SK-N-SH (cell line): ENCODE measurements at regions not wholly inside any gene's neighbourhood (a gene's known extent, or its start where the extent isn't known, plus 50 kb on each side); places are given as distances from the start of the nearest gene placed in this dataset.
A peak's percentile ranks its signal among the peaks of the same experiment; 100 is the strongest.

Source experiments
- CTCF ChIA-PET: fragments of 300-600, 350-600 bp; formaldehyde crosslinking; extraction: SDS; loops from one replicate; lab custom pipeline; 2021; lab: Yijun Ruan, JAX
- POLR2A ChIA-PET: fragments of 350-600 bp; sonication (Branson Sonifier 250); formaldehyde crosslinking; extraction: SDS; loops from one replicate; lab custom pipeline; 2020; ENCODE audit warnings: antibody characterized with exemption, inconsistent platforms; lab: Yijun Ruan, JAX
- DNase-seq: peaks from one replicate; pipeline ENCODE4 v3.0.0; 2012
- H2AFZ ChIP-seq: fragments of 200-600 bp; sonication (generic); 2 replicates; pipeline ENCODE4 v1.8.1; 2016; ENCODE audit warnings: antibody characterized with exemption, mild to moderate bottlenecking, low read depth
- H3F3A ChIP-seq: fragments of 200-600 bp; sonication (generic); replicated peaks from 2 replicates; pipeline ENCODE3; 2016; ENCODE audit warnings: antibody characterized with exemption, mild to moderate bottlenecking; ENCODE audit not compliant: insufficient read depth
- H3K27ac ChIP-seq, 2 experiments: fragments of 200-500 bp in 1 of 2; fragments of 200-600 bp in 1 of 2; sonication (Bioruptor generic) in 1 of 2; sonication (generic), shearing (Covaris generic) in 1 of 2; 2 replicates each; pipeline versions ENCODE4 v1.5.1 to v1.6.1; 2014 to 2016; ENCODE audit warnings: low read depth in 2 of 2, inconsistent platforms in 1 of 2, low read length in 1 of 2, mild to moderate bottlenecking in 1 of 2, mixed read lengths in 1 of 2
- H3K27me3 ChIP-seq: fragments of 200-600 bp; sonication (generic), shearing (Covaris generic); 2 replicates; pipeline ENCODE4 v1.6.1; 2016; ENCODE audit warnings: mixed run types; ENCODE audit not compliant: insufficient read depth
- H3K36me3 ChIP-seq, 2 experiments: fragments of 200-500 bp in 1 of 2; fragments of 200-600 bp in 1 of 2; sonication (Bioruptor generic) in 1 of 2; sonication (generic) in 1 of 2; replicated peaks in 1 of 2; 2 replicates each; pipeline versions ENCODE3 to v1.5.1; 2014 to 2016; ENCODE audit warnings: low read length in 1 of 2, mild to moderate bottlenecking in 1 of 2; ENCODE audit not compliant: insufficient read depth in 2 of 2, control insufficient read depth in 1 of 2
- H3K4me1 ChIP-seq, 2 experiments: fragments of 200-500 bp in 1 of 2; fragments of 200-600 bp in 1 of 2; sonication (Bioruptor generic) in 1 of 2; sonication (generic), shearing (Covaris generic) in 1 of 2; 2 replicates each; pipeline versions ENCODE4 v1.5.1 to v1.6.1; 2014 to 2016; ENCODE audit warnings: low read depth in 1 of 2, low read length in 1 of 2, mixed run types in 1 of 2; ENCODE audit not compliant: insufficient read depth in 2 of 2, control insufficient read depth in 1 of 2
- H3K4me2 ChIP-seq: fragments of 200-600 bp; sonication (generic), shearing (Covaris generic); 2 replicates; pipeline ENCODE4 v1.6.1; 2017; ENCODE audit warnings: mixed run types
- H3K4me3 ChIP-seq, 2 experiments: fragments of 200-500 bp in 1 of 2; fragments of 200-600 bp in 1 of 2; sonication (Bioruptor generic) in 1 of 2; sonication (generic), shearing (Covaris generic) in 1 of 2; 2 replicates each; pipeline versions ENCODE4 v1.5.1 to v1.8.1; 2014 to 2016; ENCODE audit warnings: low read depth in 2 of 2, inconsistent platforms in 1 of 2, low read length in 1 of 2, mild to moderate bottlenecking in 1 of 2, mixed read lengths in 1 of 2, moderate library complexity in 1 of 2
- H3K79me2 ChIP-seq: fragments of 200-600 bp; sonication (generic); 2 replicates; pipeline ENCODE4 v1.8.1; 2017; ENCODE audit warnings: mild to moderate bottlenecking; ENCODE audit not compliant: insufficient read depth
- H3K9ac ChIP-seq: fragments of 200-600 bp; sonication (generic); 2 replicates; pipeline ENCODE4 v1.6.1; 2017; ENCODE audit warnings: mixed run types
- H3K9me2 ChIP-seq: fragments of 200-600 bp; sonication (generic); 2 replicates; pipeline ENCODE4 v1.6.1; 2017; ENCODE audit warnings: mixed run types
- H3K9me3 ChIP-seq: fragments of 200-600 bp; sonication (generic); 2 replicates; pipeline ENCODE4 v1.6.1; 2017; ENCODE audit warnings: mixed run types, mild to moderate bottlenecking, moderate library complexity
- H4K20me1 ChIP-seq: fragments of 200-600 bp; sonication (generic); 2 replicates; pipeline ENCODE4 v1.6.1; 2017; ENCODE audit warnings: mild to moderate bottlenecking, mixed run types; ENCODE audit not compliant: insufficient read depth
- CTCF ChIP-seq: fragments of 200-600 bp; sonication (generic); IDR thresholded peaks from 2 replicates; pipeline ENCODE4 v1.6.1; 2017; ENCODE audit warnings: antibody characterized with exemption, mild to moderate bottlenecking, moderate library complexity
- EP300 ChIP-seq, 2 experiments: IDR thresholded peaks; 2 replicates each; pipeline versions ENCODE4 v1.4.0 to v1.6.1; 2012; ENCODE audit warnings: borderline replicate concordance in 1 of 2, low read depth in 1 of 2, low read length in 1 of 2
- FOSL2 ChIP-seq: IDR thresholded peaks from 2 replicates; pipeline ENCODE4 v1.4.0; 2012; ENCODE audit warnings: low read depth, mild to moderate bottlenecking, moderate library complexity, borderline replicate concordance
- GABPA ChIP-seq: IDR thresholded peaks from 2 replicates; pipeline ENCODE4 v1.4.0; 2012; ENCODE audit warnings: low read depth, mild to moderate bottlenecking
- JUND ChIP-seq: IDR thresholded peaks from 2 replicates; pipeline ENCODE4 v1.4.0; 2012
- MAX ChIP-seq: IDR thresholded peaks from 2 replicates; pipeline ENCODE4 v1.4.0; 2012; ENCODE audit warnings: low read depth
- MEF2A ChIP-seq: IDR thresholded peaks from 2 replicates; pipeline ENCODE4 v1.4.0; 2012; ENCODE audit warnings: low read depth, borderline replicate concordance
- NFIC ChIP-seq: IDR thresholded peaks from 2 replicates; pipeline ENCODE4 v1.4.0; 2012; ENCODE audit warnings: borderline replicate concordance
- PBX3 ChIP-seq: IDR thresholded peaks from 2 replicates; pipeline ENCODE4; 2012
- RCOR1 ChIP-seq: fragments of 150-350 bp; IDR thresholded peaks from 2 replicates; pipeline ENCODE4 v1.6.1; 2017; ENCODE audit warnings: antibody characterized with exemption, low read length
- TAF1 ChIP-seq: IDR thresholded peaks from 2 replicates; pipeline ENCODE4 v1.6.1; 2012; ENCODE audit warnings: low read depth, mild to moderate bottlenecking, low read length, moderate library complexity, borderline replicate concordance
- TCF12 ChIP-seq: IDR thresholded peaks from 2 replicates; pipeline ENCODE4 v1.4.0; 2012
- TEAD4 ChIP-seq: IDR thresholded peaks from 2 replicates; pipeline ENCODE4 v1.4.0; 2012; ENCODE audit warnings: mild to moderate bottlenecking, borderline replicate concordance; ENCODE audit not compliant: insufficient read depth
- WGBS: methylation state at CpG from one replicate; pipeline ENCODE4 v1.1.6; 2017; ENCODE audit warnings: low lambda C conversion rate; 5-methylcytosine and 5-hydroxymethylcytosine counted together
- TF ChIP-seq, protein P1 (sequence below): IDR thresholded peaks from 2 replicates; pipeline ENCODE4 v1.6.1; 2012; ENCODE audit warnings: mild to moderate bottlenecking, low read depth, low read length, moderate library complexity

- no peak for TF ChIP-seq CTCF
Measured at GRCh38 chr4:187477224-187477623, 518.3 kb upstream of the ZFP42 start (continued).

DNA sequence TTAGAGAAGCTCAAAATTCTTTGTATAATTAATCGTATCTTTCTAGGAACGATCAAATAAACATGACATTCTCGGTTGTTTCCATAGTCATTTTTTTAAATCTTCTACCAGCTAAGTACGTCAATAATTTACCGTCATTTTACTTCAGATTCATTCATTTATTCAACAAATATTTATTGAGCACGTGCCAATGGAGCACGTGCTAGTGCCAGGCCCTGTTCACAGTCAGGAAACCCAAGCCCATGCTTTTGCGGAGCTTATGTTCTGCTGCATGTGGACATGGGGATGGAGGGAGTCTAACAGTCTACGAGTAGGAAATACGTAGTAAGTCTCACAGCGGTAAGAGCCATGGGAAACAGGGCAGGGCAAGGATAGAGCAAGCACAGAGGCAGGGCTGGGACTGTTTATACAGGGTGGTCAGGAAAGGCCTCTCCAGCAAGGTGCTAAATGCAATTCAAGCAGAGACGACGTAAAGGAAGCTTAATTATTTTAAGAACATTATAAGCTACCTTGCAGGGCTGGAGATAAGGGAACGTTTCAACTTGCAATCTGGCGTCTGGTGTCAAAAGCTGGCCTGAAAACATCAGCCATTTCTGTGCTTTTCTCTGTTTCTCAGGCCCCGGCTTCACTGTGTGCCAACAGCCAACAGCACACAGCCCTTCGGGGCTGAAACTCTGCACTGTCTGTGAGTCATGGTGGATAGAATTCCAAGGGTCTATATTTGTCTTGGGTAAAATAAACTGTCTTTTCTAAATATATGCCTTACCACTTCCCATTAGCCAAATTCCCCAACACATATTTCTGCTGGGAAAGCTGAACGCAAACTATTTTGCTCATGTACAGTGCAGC lies 517.1 kb upstream of the ZFP42 start:
- Histone ChIP-seq H3K4me3 (no peak overlapping the region), H3K4me1 (peaks cover 0 to 23% of the 10 kb centered on the region in 2 experiments; a peak in 2 of 4 replicates), H3K9me2 (no peaks in the 10 kb centered on the region), H2AFZ (peak overlapping the region; percentile 84), H3K79me2 (no peaks in the 10 kb centered on the region), H3K36me3 (no peaks in the 10 kb centered on the region), H4K20me1 (no peaks in the 10 kb centered on the region), H3K27me3 (no peaks in the 10 kb centered on the region), H3K27ac (peak overlapping the region in 1 of 2 experiments; percentile 94; a peak in 2 of 4 replicates), H3K9ac (peak overlapping the region; percentile 70), H3K9me3 (no peaks in the 10 kb centered on the region), H3K4me2 (peak overlapping the region; percentile 61), H3F3A (peaks cover 23% of the 10 kb centered on the region)
- CTCF ChIA-PET: interaction anchor here (0.8 kb wide), 1 partner anchor 9 kb away, joined by 3 read pairs; no protein-coding TSS in a partner anchor
- POLR2A ChIA-PET: no interaction called here
- 35% methylated on average over 18 of the region's 18 CpGs for WGBS
- TF ChIP-seq, protein P1, sequence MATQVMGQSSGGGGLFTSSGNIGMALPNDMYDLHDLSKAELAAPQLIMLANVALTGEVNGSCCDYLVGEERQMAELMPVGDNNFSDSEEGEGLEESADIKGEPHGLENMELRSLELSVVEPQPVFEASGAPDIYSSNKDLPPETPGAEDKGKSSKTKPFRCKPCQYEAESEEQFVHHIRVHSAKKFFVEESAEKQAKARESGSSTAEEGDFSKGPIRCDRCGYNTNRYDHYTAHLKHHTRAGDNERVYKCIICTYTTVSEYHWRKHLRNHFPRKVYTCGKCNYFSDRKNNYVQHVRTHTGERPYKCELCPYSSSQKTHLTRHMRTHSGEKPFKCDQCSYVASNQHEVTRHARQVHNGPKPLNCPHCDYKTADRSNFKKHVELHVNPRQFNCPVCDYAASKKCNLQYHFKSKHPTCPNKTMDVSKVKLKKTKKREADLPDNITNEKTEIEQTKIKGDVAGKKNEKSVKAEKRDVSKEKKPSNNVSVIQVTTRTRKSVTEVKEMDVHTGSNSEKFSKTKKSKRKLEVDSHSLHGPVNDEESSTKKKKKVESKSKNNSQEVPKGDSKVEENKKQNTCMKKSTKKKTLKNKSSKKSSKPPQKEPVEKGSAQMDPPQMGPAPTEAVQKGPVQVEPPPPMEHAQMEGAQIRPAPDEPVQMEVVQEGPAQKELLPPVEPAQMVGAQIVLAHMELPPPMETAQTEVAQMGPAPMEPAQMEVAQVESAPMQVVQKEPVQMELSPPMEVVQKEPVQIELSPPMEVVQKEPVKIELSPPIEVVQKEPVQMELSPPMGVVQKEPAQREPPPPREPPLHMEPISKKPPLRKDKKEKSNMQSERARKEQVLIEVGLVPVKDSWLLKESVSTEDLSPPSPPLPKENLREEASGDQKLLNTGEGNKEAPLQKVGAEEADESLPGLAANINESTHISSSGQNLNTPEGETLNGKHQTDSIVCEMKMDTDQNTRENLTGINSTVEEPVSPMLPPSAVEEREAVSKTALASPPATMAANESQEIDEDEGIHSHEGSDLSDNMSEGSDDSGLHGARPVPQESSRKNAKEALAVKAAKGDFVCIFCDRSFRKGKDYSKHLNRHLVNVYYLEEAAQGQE: no peak
- peak in 1 of 2 experiments; percentile 58; a peak in 1 of 4 replicates for TF ChIP-seq EP300 (IDR thresholded peaks at IDR 0.05; ENCODE audit: borderline replicate concordance in 1 of 2, low read depth in 1 of 2, low read length in 1 of 2)
- TF ChIP-seq TCF12: peak; percentile 36; the same call in 1 of the 2 replicates
- peak; percentile 59; the same call in 1 of the 2 replicates for TF ChIP-seq FOSL2
- no peak for TF ChIP-seq RCOR1
- no peak for TF ChIP-seq GABPA
- TF ChIP-seq MEF2A: peak; percentile 91
- peak; percentile 49; the same call in 1 of the 2 replicates for TF ChIP-seq NFIC
- no peak for TF ChIP-seq TAF1
- no peak for TF ChIP-seq CTCF
- peak; percentile 44; the same call in 1 of the 2 replicates for TF ChIP-seq PBX3
- TF ChIP-seq TEAD4: peak; percentile 52; the same call in 1 of the 2 replicates
- peak; percentile 31; the same call in 1 of the 2 replicates for TF ChIP-seq JUND
- no peak for TF ChIP-seq MAX
- DNase-seq: no peak
